ENCODE measurements at regions not wholly inside any gene's neighbourhood (a gene's known extent, or its start where the extent isn't known, plus 50 kb on each side); places are given as distances from the start of the nearest gene placed in this dataset.

- intact Hi-C loops (cut with micrococcal nuclease) (no loop called here), dilution Hi-C loops (cut with MboI; ENCODE audit: extremely low pct_ligation_motif_present, low sequenced_read_pairs) (no loop called here)
- Histone ChIP-seq H3K79me2 (ENCODE audit: control insufficient read depth, insufficient read depth, low read length) (no peaks in the 10 kb centered on the region), H3K27ac (ENCODE audit: insufficient read depth, low read depth, low read length) (no peak overlapping the region), H2AFZ (ENCODE audit: low read depth, low read length) (no peak overlapping the region), H3K9me1 (replicated peaks; ENCODE audit: control insufficient read depth, extremely low read depth, insufficient read depth, low read length) (no peaks in the 10 kb centered on the region), H3K9me3 (replicated peaks; ENCODE audit: control insufficient read depth, insufficient read depth, low read length) (no peaks in the 10 kb centered on the region), H3K4me2 (ENCODE audit: insufficient read depth, low read length) (no peak overlapping the region), H4K20me1 (replicated peaks; ENCODE audit: control insufficient read depth, extremely low read depth, insufficient read depth, low read length) (no peaks in the 10 kb centered on the region), H3K9ac (replicated peaks; ENCODE audit: extremely low read depth, insufficient read depth, low read length) (no peak overlapping the region), H3K27me3 (ENCODE audit: control insufficient read depth in 2 of 2, insufficient read depth in 2 of 2, low read length in 2 of 2) (no peaks in the 10 kb centered on the region), H3K4me3 (replicated peaks in 1 of 3; ENCODE audit: insufficient read depth in 1 of 3, low read depth in 1 of 3, low read length in 3 of 3) (no peak overlapping the region), H3K36me3 (ENCODE audit: control insufficient read depth in 2 of 2, extremely low read depth in 1 of 2, insufficient read depth in 2 of 2, low read length in 2 of 2) (no peaks in the 10 kb centered on the region), H3K4me1 (ENCODE audit: control insufficient read depth, extremely low read depth, insufficient read depth, low read length) (no peaks in the 10 kb centered on the region)
- FAIRE-seq (no peak), DNase-seq (ENCODE audit: low read depth, low spot score) (no peak)
- no TSS peak for BruUV-seq (replicated peaks)
- POLR2A ChIA-PET, result no interaction called here
- CTCF ChIA-PET, result no interaction called here
- no peak for TF ChIP-seq GATA2 (IDR thresholded peaks at IDR 0.05; ENCODE audit: insufficient read depth, insufficient read length, low read depth, low read length)
- TF ChIP-seq POLR2AphosphoS5 (IDR thresholded peaks at IDR 0.05; ENCODE audit: insufficient read depth, low read depth, low read length), result no peak
Observed at GRCh38 chr7:88495881-88496725, 189.4 kb upstream of the STEAP4 start.

DNA sequence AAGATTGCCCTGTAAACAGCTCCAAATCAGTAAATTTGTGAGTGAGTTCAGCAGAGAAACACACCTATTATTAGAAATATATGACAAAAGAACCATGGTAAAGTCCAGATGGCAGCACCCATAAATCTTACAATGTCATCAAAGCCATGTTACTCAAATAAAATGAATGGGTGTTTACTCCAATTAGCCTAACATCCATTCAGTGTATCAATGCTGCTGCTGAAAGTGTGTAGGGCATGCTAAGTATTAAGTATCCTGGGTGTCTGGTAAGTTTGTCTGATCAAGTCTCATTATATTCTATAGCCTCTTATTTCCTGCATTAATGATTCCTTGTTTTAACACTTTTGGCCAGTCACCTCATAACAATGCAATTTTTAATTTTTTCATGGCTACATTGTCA is 185.5 kb upstream of the STEAP4 start:
- FAIRE-seq (no peak), DNase-seq (ENCODE audit: low read depth, low spot score) (no peak)
- Histone ChIP-seq H3K9me1 (replicated peaks; ENCODE audit: control insufficient read depth, extremely low read depth, insufficient read depth, low read length) (no peaks in the 10 kb centered on the region), H3K4me3 (replicated peaks in 1 of 3; ENCODE audit: insufficient read depth in 1 of 3, low read depth in 1 of 3, low read length in 3 of 3) (no peak overlapping the region), H3K4me2 (ENCODE audit: insufficient read depth, low read length) (no peak overlapping the region), H2AFZ (ENCODE audit: low read depth, low read length) (no peak overlapping the region), H3K27ac (ENCODE audit: insufficient read depth, low read depth, low read length) (no peak overlapping the region), H3K4me1 (ENCODE audit: control insufficient read depth, extremely low read depth, insufficient read depth, low read length) (no peaks in the 10 kb centered on the region), H3K79me2 (ENCODE audit: control insufficient read depth, insufficient read depth, low read length) (no peaks in the 10 kb centered on the region), H3K27me3 (ENCODE audit: control insufficient read depth in 2 of 2, insufficient read depth in 2 of 2, low read length in 2 of 2) (no peaks in the 10 kb centered on the region), H3K36me3 (ENCODE audit: control insufficient read depth in 2 of 2, extremely low read depth in 1 of 2, insufficient read depth in 2 of 2, low read length in 2 of 2) (no peaks in the 10 kb centered on the region), H4K20me1 (replicated peaks; ENCODE audit: control insufficient read depth, extremely low read depth, insufficient read depth, low read length) (no peaks in the 10 kb centered on the region), H3K9me3 (replicated peaks; ENCODE audit: control insufficient read depth, insufficient read depth, low read length) (no peaks in the 10 kb centered on the region), H3K9ac (replicated peaks; ENCODE audit: extremely low read depth, insufficient read depth, low read length) (no peak overlapping the region)
- TF ChIP-seq JUN (IDR thresholded peaks at IDR 0.05; ENCODE audit: borderline replicate concordance, insufficient read depth, insufficient read length, low read depth) (no peak), POLR2AphosphoS5 (IDR thresholded peaks at IDR 0.05; ENCODE audit: insufficient read depth, low read depth, low read length) (no peak), EZH2 (IDR thresholded peaks at IDR 0.05; ENCODE audit: borderline replicate concordance, low read depth, low read length, severe bottlenecking) (no peak), GATA2 (IDR thresholded peaks at IDR 0.05; ENCODE audit: insufficient read depth, insufficient read length, low read depth, low read length) (no peak), FOS (IDR thresholded peaks at IDR 0.05; ENCODE audit: borderline replicate concordance, insufficient read depth, low read length) (no peak), MYC (IDR thresholded peaks at IDR 0.05; ENCODE audit: low read depth, low read length) (no peak), MAX (IDR thresholded peaks at IDR 0.05; ENCODE audit: insufficient read depth, insufficient read length) (no peak), POLR2A (IDR thresholded peaks at IDR 0.05; ENCODE audit: low read depth, low read length) (no peak)
- ChIA-PET POLR2A (no interaction called here), CTCF (no interaction called here)
- no TSS peak for BruUV-seq (replicated peaks)
- intact Hi-C loops (cut with micrococcal nuclease) (no loop called here), dilution Hi-C loops (cut with MboI; ENCODE audit: extremely low pct_ligation_motif_present, low sequenced_read_pairs) (no loop called here)
